ENCODE measurements at regions not wholly inside any gene's neighbourhood (a gene's known extent, or its start where the extent isn't known, plus 50 kb on each side); places are given as distances from the start of the nearest gene placed in this dataset.

DNA sequence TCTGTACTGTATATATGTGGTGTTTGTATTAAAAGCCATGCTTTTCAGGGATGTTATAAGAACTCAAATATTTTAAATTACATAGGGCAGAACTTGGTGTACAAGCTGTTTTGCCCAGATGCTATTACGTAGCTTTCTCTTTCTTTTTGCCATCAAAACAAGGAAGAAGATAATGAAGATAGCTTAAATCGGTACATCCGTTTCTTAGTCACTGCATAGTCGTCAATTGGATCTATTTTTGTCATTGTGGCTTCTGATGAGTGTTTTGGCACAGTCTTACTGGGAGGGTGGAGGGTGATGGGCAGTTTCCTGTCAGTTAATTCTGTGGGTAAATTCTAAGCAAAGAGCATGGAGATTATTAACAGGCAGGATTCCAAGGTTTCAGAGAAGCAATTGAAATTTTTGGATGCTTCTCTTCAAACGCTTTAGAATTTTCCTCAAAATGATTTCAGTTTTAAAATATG is 649.1 kb upstream of the GJE1 start:
- ChIA-PET POLR2A (interaction anchor here (1.4 kb wide), 1 partner anchor 174 kb away, joined by 3 read pairs; no protein-coding TSS in a partner anchor), CTCF (interaction anchor here (0.7 kb wide), 1 partner anchor 78 kb away, joined by 3 read pairs; no protein-coding TSS in a partner anchor)
- peaks cover 41% of the 10 kb centered on the region for H3K4me1 Mint-ChIP-seq (ENCODE audit: low read depth)
- DNase-seq: peak; percentile 65
- peaks cover 4% of the 10 kb centered on the region for H3K9me3 Mint-ChIP-seq
- peaks cover 2% of the 10 kb centered on the region for H3K36me3 Mint-ChIP-seq
- peak overlapping the region; percentile 73 for H3K4me3 Mint-ChIP-seq
- intact Hi-C loops (cut with micrococcal nuclease): loop anchor here (1.0 to 10.0 kb wide), 7 partner anchors 19 to 1959 kb away; partner anchors contain the start of genes NMBR and VTA1
- no peaks in the 10 kb centered on the region for H3K27me3 Mint-ChIP-seq
- peak overlapping the region; percentile 93 for H3K27ac Mint-ChIP-seq

DNA sequence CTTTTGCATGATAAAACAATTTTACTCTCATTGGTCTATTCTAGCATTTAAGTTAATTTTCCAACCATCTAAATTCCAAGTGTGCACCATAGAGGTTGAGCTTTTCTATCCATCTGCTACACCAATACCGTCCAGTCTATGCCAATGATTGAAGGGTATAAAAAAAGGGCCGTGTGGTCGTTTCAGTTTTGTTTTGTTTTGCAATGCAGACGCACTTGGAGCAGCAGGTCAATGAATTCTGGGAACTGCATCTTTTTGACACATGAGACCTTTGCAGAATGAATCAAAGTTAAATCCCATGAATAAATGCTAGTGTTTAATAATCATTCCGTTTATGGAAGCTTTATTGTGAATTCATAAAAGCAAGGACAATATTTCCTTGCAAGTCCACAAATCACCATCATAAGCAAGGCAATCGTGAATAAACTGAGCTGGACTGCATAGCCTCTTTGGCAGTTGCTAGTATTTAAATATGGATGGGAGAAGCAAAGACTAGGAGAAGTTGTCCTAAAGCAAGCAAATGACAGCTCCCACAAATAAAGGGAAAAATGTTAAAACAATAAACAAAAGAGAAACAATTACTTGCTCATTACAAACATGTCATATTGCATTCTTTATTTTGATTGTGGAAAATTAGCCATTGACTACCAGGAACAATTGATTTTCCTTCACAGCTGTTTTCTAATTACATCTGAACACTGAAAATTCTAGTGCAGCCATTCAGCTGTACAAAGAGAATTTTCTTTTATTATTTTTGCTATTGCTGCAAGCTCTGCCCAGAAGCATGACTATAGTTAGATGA is 649.7 kb upstream of the GJE1 start:
- peaks cover 2% of the 10 kb centered on the region for H3K36me3 Mint-ChIP-seq
- ChIA-PET POLR2A (interaction anchor here (1.4 kb wide), 1 partner anchor 174 kb away, joined by 3 read pairs; no protein-coding TSS in a partner anchor), CTCF (interaction anchor here (0.7 kb wide), 1 partner anchor 79 kb away, joined by 3 read pairs; no protein-coding TSS in a partner anchor)
- no peak for DNase-seq
- H3K27me3 Mint-ChIP-seq: no peaks in the 10 kb centered on the region
- peaks cover 4% of the 10 kb centered on the region for H3K9me3 Mint-ChIP-seq
- peak overlapping the region; percentile 73 for H3K4me3 Mint-ChIP-seq
- peaks cover 36% of the 10 kb centered on the region for H3K4me1 Mint-ChIP-seq (ENCODE audit: low read depth)
- H3K27ac Mint-ChIP-seq: peak overlapping the region; percentile 93
- intact Hi-C loops (cut with micrococcal nuclease): loop anchor here (1.0 to 10.0 kb wide), 7 partner anchors 19 to 1958 kb away; partner anchors contain the start of genes NMBR and VTA1

DNA sequence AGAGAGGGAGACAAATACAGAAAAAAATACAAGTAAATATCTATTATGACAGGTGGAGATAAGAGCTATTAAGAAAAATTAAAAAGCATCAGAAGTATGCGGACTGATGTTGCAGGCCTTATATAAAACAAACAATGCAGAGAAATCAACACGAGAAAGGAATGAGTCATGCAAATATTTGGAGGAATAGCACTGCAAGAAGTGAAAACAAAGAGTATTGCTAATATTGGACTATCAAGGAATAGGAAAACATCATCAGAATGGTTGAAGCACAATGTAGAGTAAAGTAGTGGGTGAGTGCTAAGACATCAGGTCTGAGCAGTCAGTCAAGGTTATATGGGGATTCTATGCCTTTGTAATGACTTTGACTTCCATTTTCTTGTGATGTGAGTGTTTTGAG is 657.5 kb upstream of the GJE1 start:
- Mint-ChIP-seq H3K4me3 (no peak overlapping the region), H3K36me3 (peaks cover under 1% of the 10 kb centered on the region), H3K9me3 (peaks cover under 1% of the 10 kb centered on the region), H3K4me1 (ENCODE audit: low read depth) (no peaks in the 10 kb centered on the region), H3K27ac (no peak overlapping the region), H3K27me3 (no peaks in the 10 kb centered on the region)
- no peak for DNase-seq
- ChIA-PET POLR2A (no interaction called here), CTCF (no interaction called here)
- intact Hi-C loops (cut with micrococcal nuclease): no loop called here

GRCh38 chr6:141472162-141472928 is 660.4 kb upstream of the GJE1 start:
- Mint-ChIP-seq H3K9me3 (no peaks in the 10 kb centered on the region), H3K4me1 (ENCODE audit: low read depth) (no peaks in the 10 kb centered on the region), H3K27ac (no peak overlapping the region), H3K27me3 (no peaks in the 10 kb centered on the region), H3K4me3 (no peak overlapping the region), H3K36me3 (no peaks in the 10 kb centered on the region)
- ChIA-PET POLR2A (no interaction called here), CTCF (interaction anchor here (0.6 kb wide), 1 partner anchor 265 kb away, joined by 3 read pairs; no protein-coding TSS in a partner anchor)
- intact Hi-C loops (cut with micrococcal nuclease): no loop called here
- DNase-seq: no peak

- no peak overlapping the region for H3K27ac Mint-ChIP-seq
- ChIA-PET CTCF (no interaction called here), POLR2A (interaction anchor here (0.7 kb wide), 1 partner anchor 48 kb away, joined by 4 read pairs; no protein-coding TSS in a partner anchor)
- no peak for DNase-seq
- intact Hi-C loops (cut with micrococcal nuclease): no loop called here
- H3K4me1 Mint-ChIP-seq (ENCODE audit: low read depth): no peaks in the 10 kb centered on the region
- no peaks in the 10 kb centered on the region for H3K36me3 Mint-ChIP-seq
- H3K27me3 Mint-ChIP-seq: no peaks in the 10 kb centered on the region
- H3K9me3 Mint-ChIP-seq: no peaks in the 10 kb centered on the region
- no peak overlapping the region for H3K4me3 Mint-ChIP-seq
Observed at GRCh38 chr6:141470810-141471209, 661.9 kb upstream of the GJE1 start.

DNA sequence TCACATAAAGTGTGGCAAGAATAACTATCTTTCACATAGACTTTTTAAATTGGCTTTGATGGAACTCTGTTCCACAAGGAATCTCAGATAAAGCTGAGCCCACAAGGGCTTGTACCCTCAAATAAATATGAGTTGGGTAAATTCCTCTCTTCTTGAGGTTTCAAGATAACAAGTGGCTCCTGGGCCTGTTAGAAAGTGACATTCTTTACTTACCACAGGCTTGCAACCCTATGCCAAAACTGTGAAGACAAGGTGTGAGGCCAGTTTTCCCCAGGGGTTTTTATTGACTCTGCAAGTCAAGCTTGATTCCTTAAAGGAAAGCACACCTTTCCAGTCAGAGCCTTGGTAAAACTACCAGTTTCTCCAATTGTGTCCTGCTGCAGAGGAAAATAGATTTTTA is 664.8 kb upstream of the GJE1 start:
- H3K9me3 Mint-ChIP-seq: no peaks in the 10 kb centered on the region
- no peak overlapping the region for H3K4me3 Mint-ChIP-seq
- no peaks in the 10 kb centered on the region for H3K36me3 Mint-ChIP-seq
- H3K27me3 Mint-ChIP-seq: no peaks in the 10 kb centered on the region
- ChIA-PET CTCF (no interaction called here), POLR2A (no interaction called here)
- peaks cover 13% of the 10 kb centered on the region for H3K4me1 Mint-ChIP-seq (ENCODE audit: low read depth)
- intact Hi-C loops (cut with micrococcal nuclease): no loop called here
- no peak overlapping the region for H3K27ac Mint-ChIP-seq
- no peak for DNase-seq

- Mint-ChIP-seq H3K4me3 (no peak overlapping the region), H3K27me3 (no peaks in the 10 kb centered on the region), H3K36me3 (no peaks in the 10 kb centered on the region), H3K27ac (no peak overlapping the region), H3K9me3 (peaks cover 4% of the 10 kb centered on the region), H3K4me1 (ENCODE audit: low read depth) (peaks cover 13% of the 10 kb centered on the region)
- ChIA-PET POLR2A (no interaction called here), CTCF (no interaction called here)
- DNase-seq: no peak
- intact Hi-C loops (cut with micrococcal nuclease): no loop called here
Observed at GRCh38 chr6:141467041-141467440, 665.7 kb upstream of the GJE1 start.

GRCh38 chr6:141464896-141465295 is 667.8 kb upstream of the GJE1 start:
- Mint-ChIP-seq H3K36me3 (no peaks in the 10 kb centered on the region), H3K4me3 (no peak overlapping the region), H3K4me1 (ENCODE audit: low read depth) (peaks cover 13% of the 10 kb centered on the region), H3K9me3 (peaks cover 4% of the 10 kb centered on the region), H3K27ac (no peak overlapping the region), H3K27me3 (no peaks in the 10 kb centered on the region)
- no peak for DNase-seq
- CTCF ChIA-PET: no interaction called here
- intact Hi-C loops (cut with micrococcal nuclease): loop anchor here (1.0 kb wide), 1 partner anchor 18 kb away; no protein-coding TSS in a partner anchor
- POLR2A ChIA-PET: no interaction called here

DNA sequence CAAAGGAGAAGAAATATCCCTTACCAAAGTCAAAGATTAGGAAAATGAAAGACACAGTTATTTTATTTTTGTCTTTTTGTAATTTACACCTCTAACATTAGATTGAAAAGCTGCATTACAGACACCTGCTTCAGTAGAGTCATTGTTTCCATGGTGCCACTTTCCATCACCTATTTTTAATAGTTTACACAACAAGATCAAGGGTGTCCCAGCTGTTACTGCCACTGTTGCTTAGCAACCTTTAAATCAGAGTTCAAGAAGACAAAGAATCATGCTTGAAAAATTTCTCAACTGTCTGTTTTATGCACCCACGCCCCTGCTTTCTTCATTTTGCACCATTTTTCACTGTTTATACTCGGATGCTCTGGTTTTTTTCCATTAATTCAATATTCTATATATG is 668.2 kb upstream of the GJE1 start:
- CTCF ChIA-PET: no interaction called here
- H3K9me3 Mint-ChIP-seq: peaks cover 4% of the 10 kb centered on the region
- POLR2A ChIA-PET: no interaction called here
- no peak overlapping the region for H3K27ac Mint-ChIP-seq
- H3K4me1 Mint-ChIP-seq (ENCODE audit: low read depth): peaks cover 13% of the 10 kb centered on the region
- intact Hi-C loops (cut with micrococcal nuclease): loop anchor here (1.0 kb wide), 1 partner anchor 19 kb away; no protein-coding TSS in a partner anchor
- H3K4me3 Mint-ChIP-seq: no peak overlapping the region
- DNase-seq: no peak
- no peaks in the 10 kb centered on the region for H3K36me3 Mint-ChIP-seq
- H3K27me3 Mint-ChIP-seq: no peaks in the 10 kb centered on the region

DNA sequence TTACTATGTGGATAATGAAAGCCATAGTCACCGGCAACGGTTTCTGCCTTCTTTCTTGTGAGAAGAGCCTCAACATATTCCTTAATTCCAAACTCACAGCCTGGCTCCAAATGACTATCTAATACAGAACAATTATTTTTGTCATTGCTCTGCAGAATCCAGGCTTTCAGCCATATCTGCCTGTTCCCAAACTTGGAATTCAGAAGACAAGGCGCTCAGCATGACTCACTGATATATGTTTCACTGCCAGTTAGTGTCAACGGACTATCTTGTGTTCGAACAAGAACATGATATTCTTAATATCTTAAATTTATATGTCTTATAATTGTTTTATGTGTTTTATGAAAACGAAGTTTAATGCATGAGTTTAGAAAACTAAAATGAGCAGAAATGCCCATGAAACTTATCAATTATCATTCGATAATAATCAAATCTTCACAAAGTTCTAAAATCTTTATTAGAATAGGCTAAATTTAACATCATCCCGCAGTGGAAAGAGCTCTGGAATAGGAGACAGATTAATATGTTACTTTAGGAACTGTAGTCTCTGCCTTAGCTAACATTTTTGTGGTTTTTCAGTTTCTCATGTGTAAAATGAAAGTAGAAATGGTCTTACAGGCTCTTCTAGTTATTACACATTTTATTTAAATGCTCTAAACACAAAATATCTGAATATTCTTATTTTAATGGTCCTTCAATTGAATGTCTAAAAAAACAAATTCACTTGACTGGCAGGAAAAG is 669.3 kb upstream of the GJE1 start:
- intact Hi-C loops (cut with micrococcal nuclease): no loop called here
- no peaks in the 10 kb centered on the region for H3K36me3 Mint-ChIP-seq
- H3K9me3 Mint-ChIP-seq: peaks cover 4% of the 10 kb centered on the region
- ChIA-PET CTCF (no interaction called here), POLR2A (no interaction called here)
- H3K4me1 Mint-ChIP-seq (ENCODE audit: low read depth): peaks cover 13% of the 10 kb centered on the region
- H3K4me3 Mint-ChIP-seq: no peak overlapping the region
- no peak overlapping the region for H3K27ac Mint-ChIP-seq
- DNase-seq: no peak
- no peaks in the 10 kb centered on the region for H3K27me3 Mint-ChIP-seq

- peaks cover 4% of the 10 kb centered on the region for H3K9me3 Mint-ChIP-seq
- intact Hi-C loops (cut with micrococcal nuclease): no loop called here
- no peaks in the 10 kb centered on the region for H3K36me3 Mint-ChIP-seq
- H3K27ac Mint-ChIP-seq: no peak overlapping the region
- no peaks in the 10 kb centered on the region for H3K27me3 Mint-ChIP-seq
- H3K4me3 Mint-ChIP-seq: no peak overlapping the region
- ChIA-PET CTCF (no interaction called here), POLR2A (no interaction called here)
- peaks cover 13% of the 10 kb centered on the region for H3K4me1 Mint-ChIP-seq (ENCODE audit: low read depth)
- no peak for DNase-seq
Observed at GRCh38 chr6:141460743-141461484, 671.8 kb upstream of the GJE1 start.
